Effector memory CD4-positive, alpha-beta T cell (primary cell): ENCODE measurements at regions not wholly inside any gene's neighbourhood (a gene's known extent, or its start where the extent isn't known, plus 50 kb on each side); places are given as distances from the start of the nearest gene placed in this dataset.

Experiments
- DNase-seq, 3 donors: peaks; one replicate each; pipeline ENCODE4 v3.0.0-alpha.2; 2020
- H3K27ac ChIP-seq: 2 replicates; pipeline ENCODE4 v1.7.0; 2013; ENCODE audit warnings: mild to moderate bottlenecking, low read length, moderate library complexity; ENCODE audit not compliant: insufficient read depth, poor library complexity, severe bottlenecking
- H3K27me3 ChIP-seq: replicated peaks from 2 replicates; pipeline ENCODE4 v1.7.0; 2013; ENCODE audit warnings: mild to moderate bottlenecking, low read length; ENCODE audit not compliant: insufficient read depth, control insufficient read depth, poor library complexity, severe bottlenecking
- H3K36me3 ChIP-seq: 2 replicates; pipeline ENCODE4 v1.7.0; 2013; ENCODE audit warnings: mild to moderate bottlenecking, low read length, moderate library complexity; ENCODE audit not compliant: control insufficient read depth, insufficient read depth
- H3K4me1 ChIP-seq: 2 replicates; pipeline ENCODE4 v1.7.0; 2013; ENCODE audit warnings: low read length, mild to moderate bottlenecking; ENCODE audit not compliant: control insufficient read depth, insufficient read depth, poor library complexity, severe bottlenecking
- H3K4me3 ChIP-seq: 2 replicates; pipeline ENCODE4 v1.7.0; 2013; ENCODE audit warnings: low read length, low read depth, mild to moderate bottlenecking; ENCODE audit not compliant: insufficient read depth, poor library complexity, severe bottlenecking
- H3K9me3 ChIP-seq: 2 replicates; pipeline ENCODE4 v1.7.0; 2013; ENCODE audit warnings: mild to moderate bottlenecking, low read length, moderate library complexity; ENCODE audit not compliant: control insufficient read depth

GRCh38 chr5:125032286-125032685 is 285.8 kb upstream of the ZNF608 start:
- no peak for DNase-seq

DNA sequence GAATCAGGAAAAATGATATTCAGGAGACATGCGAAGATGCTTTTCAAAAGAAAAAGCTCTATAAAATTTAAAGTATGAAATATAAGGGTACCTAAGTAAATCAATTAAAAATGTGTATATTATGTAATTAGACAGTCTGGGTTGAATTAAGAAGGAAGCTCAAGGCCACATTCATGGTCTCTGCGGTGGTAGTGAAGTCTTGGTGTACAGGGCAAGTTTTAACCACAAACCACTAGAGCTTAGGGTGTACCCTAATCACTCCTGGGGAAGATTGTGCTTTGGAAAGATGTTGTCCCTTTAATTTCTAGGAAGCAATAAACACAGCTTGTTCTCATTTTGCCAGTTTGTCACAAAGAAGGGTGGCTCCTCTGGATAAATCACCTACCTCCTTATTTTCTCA is 287.2 kb upstream of the ZNF608 start:
- DNase-seq = no peak
- H3K4me3 ChIP-seq = no peak overlapping the region
- H3K4me1 ChIP-seq = no peaks in the 10 kb centered on the region
- no peaks in the 10 kb centered on the region for H3K27me3 ChIP-seq
- H3K27ac ChIP-seq = no peak overlapping the region
- H3K36me3 ChIP-seq = no peaks in the 10 kb centered on the region
- H3K9me3 ChIP-seq = no peaks in the 10 kb centered on the region

More at GRCh38 chr5:125032286-125032685, 285.8 kb upstream of the ZNF608 start:
- no peaks in the 10 kb centered on the region for H3K4me1 ChIP-seq
- no peak overlapping the region for H3K4me3 ChIP-seq
- no peaks in the 10 kb centered on the region for H3K9me3 ChIP-seq
- no peak overlapping the region for H3K27ac ChIP-seq
- no peaks in the 10 kb centered on the region for H3K36me3 ChIP-seq
- no peaks in the 10 kb centered on the region for H3K27me3 ChIP-seq

GRCh38 chr5:125034331-125034730 is 287.9 kb upstream of the ZNF608 start:
- no peak for DNase-seq
- H3K36me3 ChIP-seq = no peaks in the 10 kb centered on the region
- no peak overlapping the region for H3K4me3 ChIP-seq
- no peaks in the 10 kb centered on the region for H3K4me1 ChIP-seq
- H3K27ac ChIP-seq = no peak overlapping the region
- H3K9me3 ChIP-seq = no peaks in the 10 kb centered on the region
- H3K27me3 ChIP-seq = no peaks in the 10 kb centered on the region

DNA sequence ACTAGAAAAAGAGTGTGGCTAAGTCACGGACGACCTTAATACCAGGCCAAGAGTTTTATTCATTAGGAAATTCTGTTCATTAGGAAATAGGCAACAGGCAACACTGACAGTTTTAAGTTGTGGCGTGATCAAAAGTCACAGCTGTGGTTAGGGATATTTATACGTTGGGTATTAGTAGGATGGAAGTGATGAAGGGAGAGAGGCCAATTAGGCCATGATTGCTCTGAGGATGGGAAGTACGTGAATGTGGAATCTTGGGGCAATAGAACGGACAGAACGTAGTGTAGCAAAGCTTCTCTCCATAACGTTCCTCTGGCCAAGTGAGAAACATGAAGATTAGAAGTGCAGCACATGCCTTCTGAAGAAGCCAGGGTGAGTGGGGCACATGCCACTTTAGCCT is 290.1 kb upstream of the ZNF608 start:
- Histone ChIP-seq H3K4me1 (no peaks in the 10 kb centered on the region), H3K27me3 (no peaks in the 10 kb centered on the region), H3K4me3 (no peak overlapping the region), H3K9me3 (no peaks in the 10 kb centered on the region), H3K27ac (no peak overlapping the region), H3K36me3 (no peaks in the 10 kb centered on the region)
- no peak for DNase-seq

- H3K9me3 ChIP-seq = no peaks in the 10 kb centered on the region
- H3K4me1 ChIP-seq = no peaks in the 10 kb centered on the region
- no peak overlapping the region for H3K4me3 ChIP-seq
- no peak overlapping the region for H3K27ac ChIP-seq
- H3K36me3 ChIP-seq = no peaks in the 10 kb centered on the region
- no peak for DNase-seq
- H3K27me3 ChIP-seq = no peaks in the 10 kb centered on the region
These were observed 290.6 kb upstream of the ZNF608 start for GRCh38 chr5:125037020-125037419.

DNA sequence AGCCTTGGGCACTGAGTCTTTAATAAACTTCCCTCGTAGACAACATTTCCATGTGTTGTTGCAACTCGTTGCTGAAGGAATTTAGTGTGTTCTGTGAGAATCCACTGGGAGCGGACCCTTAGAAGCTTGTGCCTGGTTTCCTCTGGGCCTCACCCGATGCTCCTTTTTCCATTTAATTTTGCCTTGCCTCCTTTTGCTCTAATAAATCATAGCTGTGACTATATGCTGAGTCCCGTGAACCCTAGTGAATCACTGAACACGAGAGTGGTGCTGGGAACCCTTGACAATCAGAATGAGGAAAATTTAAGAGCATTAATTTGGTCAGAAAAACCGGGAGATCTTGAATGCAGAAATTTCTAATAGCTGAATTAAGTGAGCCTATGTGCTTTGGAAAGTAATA is 291.1 kb upstream of the ZNF608 start:
- no peak overlapping the region for H3K27ac ChIP-seq
- no peaks in the 10 kb centered on the region for H3K36me3 ChIP-seq
- H3K27me3 ChIP-seq = no peaks in the 10 kb centered on the region
- no peak for DNase-seq
- H3K4me1 ChIP-seq = no peaks in the 10 kb centered on the region
- H3K9me3 ChIP-seq = no peaks in the 10 kb centered on the region
- H3K4me3 ChIP-seq = no peak overlapping the region

GRCh38 chr5:125038477-125038876 is 292.0 kb upstream of the ZNF608 start:
- no peak for DNase-seq
- no peaks in the 10 kb centered on the region for H3K36me3 ChIP-seq
- H3K27me3 ChIP-seq = no peaks in the 10 kb centered on the region
- H3K4me1 ChIP-seq = no peaks in the 10 kb centered on the region
- no peaks in the 10 kb centered on the region for H3K9me3 ChIP-seq
- no peak overlapping the region for H3K4me3 ChIP-seq
- H3K27ac ChIP-seq = no peak overlapping the region

DNA sequence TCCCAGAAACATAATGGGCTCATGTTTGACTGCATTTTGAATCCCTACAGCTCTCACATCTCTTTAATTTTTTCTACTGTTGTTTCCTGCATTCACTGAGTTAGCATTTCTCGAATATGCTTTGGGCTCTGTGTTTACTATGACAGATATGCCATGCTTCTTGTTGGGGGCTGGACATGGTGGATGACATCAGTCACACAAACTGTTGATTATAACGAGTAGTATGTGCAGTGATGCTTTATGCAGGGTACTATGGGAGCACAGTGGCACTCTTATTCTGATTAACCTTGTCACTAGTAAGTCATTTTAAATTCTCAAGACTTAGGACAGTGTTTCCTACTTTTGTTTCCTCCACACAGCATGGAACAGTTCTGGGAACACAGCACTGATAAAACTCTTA is 295.4 kb upstream of the ZNF608 start:
- Histone ChIP-seq H3K36me3 (no peaks in the 10 kb centered on the region), H3K9me3 (no peaks in the 10 kb centered on the region), H3K4me1 (no peaks in the 10 kb centered on the region), H3K27me3 (no peaks in the 10 kb centered on the region), H3K27ac (no peak overlapping the region), H3K4me3 (no peak overlapping the region)
- no peak for DNase-seq

DNA sequence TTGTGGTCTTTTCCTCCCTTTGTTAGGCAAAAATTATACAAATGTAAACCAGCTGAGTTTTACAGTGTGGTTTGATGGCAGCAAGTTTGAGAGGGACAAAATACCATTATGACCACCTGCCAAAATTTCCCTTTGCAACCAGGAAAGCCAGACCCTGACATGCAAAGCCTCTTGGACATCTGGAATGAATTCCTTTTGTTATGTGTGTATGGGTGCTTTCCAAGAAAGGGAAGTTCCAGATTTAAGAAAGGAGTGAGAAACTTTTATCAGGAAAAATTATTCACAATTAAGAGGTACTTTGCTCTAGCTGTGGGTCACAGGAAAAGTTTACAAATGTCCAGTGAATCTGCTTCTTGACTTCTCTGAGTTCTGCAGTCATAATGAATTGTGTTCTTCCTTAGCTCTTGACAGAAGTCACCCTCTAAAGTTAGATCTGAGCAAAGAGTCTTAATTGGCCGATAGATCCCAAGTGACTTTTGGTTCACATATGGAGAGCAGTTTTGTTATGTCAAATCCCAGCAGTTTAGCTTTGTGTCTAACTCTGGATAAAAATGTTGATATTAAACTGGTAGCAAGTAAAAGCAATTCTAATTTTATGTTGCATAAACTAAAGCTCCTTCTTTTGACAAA is 295.9 kb upstream of the ZNF608 start:
- no peak for DNase-seq
- Histone ChIP-seq H3K4me3 (no peak overlapping the region), H3K4me1 (no peaks in the 10 kb centered on the region), H3K27ac (no peak overlapping the region), H3K36me3 (no peaks in the 10 kb centered on the region), H3K27me3 (no peaks in the 10 kb centered on the region), H3K9me3 (no peaks in the 10 kb centered on the region)

DNA sequence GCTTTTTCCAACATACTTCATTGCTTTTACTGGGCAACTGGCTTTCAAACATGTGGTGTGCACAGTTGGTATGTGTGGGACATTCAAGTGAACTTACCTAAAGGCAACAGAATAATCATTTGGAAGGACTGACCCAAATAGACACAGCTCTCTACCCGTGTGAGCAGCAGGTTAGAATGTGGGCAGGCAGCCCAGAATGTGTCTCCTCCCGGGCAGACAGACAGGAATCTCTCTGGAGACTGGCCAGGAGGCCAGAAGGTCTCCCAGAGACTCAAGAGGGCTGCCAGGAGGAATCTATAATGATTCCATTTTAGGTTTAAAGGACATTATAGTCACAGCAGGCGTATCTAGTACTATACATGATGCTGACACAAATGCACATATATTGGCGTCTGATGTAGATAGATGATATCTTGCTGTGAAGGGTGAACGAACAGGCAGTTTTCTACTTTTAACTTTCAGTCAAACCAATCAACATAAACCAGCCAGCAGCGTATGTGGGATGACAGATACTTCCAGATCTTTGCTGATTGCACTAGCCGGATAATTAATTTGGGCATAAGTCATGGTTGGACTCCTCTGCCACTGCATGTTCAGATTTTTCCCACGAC is 297.4 kb upstream of the ZNF608 start:
- no peaks in the 10 kb centered on the region for H3K4me1 ChIP-seq
- no peaks in the 10 kb centered on the region for H3K9me3 ChIP-seq
- H3K4me3 ChIP-seq = no peak overlapping the region
- H3K27ac ChIP-seq = no peak overlapping the region
- no peaks in the 10 kb centered on the region for H3K36me3 ChIP-seq
- H3K27me3 ChIP-seq = no peaks in the 10 kb centered on the region
- DNase-seq = no peak
